Superior temporal gyrus (tissue), 1 donor: ENCODE measurements at regions not wholly inside any gene's neighbourhood (a gene's known extent, or its start where the extent isn't known, plus 50 kb on each side); places are given as distances from the start of the nearest gene placed in this dataset.
"Not testable (repeated sequence)": the region's sequence is repeated elsewhere in the genome, so short reads cannot be mapped to it uniquely, and the experiment has no call there.

Experiments used
- DNase-seq: peaks from one replicate; pipeline ENCODE4 v3.0.0-alpha.2; 2016; ENCODE audit errors: extremely low spot score

DNA sequence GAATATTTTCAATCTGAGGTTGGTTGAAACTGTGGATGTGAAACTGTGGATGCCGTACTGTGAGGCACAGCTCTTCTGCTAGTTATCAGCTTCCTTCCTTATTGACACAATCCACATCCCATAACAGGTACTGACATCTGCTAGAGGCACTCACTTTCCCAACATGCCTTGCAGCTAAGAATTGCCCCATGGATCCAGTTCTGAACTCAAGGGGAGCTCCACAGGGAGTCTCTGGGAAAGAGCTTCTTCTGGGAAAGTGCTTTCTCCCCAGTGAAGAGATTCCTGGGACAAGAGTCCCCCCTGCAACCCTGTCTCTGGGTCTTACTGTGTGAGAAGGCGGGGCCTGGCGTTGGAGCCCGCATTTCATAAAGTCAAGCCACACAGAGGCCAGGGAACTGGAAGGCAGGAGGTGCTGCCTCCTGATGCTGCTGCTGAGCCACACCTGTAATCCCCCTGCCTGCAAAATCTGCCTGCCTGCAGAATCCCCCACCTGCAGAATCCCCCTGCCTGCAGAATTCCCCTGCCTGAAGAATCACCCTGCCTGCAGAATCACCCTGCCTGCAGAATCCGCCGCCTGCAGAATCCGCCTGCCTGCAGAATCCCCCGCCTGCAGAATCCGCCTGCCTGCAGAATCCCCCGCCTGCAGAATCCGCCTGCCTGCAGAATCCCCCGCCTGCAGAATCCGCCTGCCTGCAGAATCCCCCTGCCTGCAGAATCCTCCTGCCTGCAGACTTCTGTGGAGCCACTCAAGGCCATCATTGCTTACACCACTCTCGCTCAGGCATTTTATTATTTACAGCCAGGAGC lies 305.4 kb downstream of the FOXL1 start:
- no peak for DNase-seq

DNA sequence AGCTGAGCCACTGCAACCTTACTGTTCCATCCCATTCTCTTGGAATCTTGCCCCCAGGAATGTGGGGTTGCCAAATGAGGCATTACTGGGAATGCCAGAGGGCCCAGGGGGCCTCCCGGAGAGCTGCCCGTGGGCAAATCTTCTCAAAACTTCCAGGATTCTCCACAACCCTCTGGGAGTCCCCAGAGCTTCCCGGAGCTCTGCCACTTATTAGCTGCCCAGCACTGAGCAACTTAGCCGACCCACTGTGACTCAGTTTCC lies 306.0 kb downstream of the FOXL1 start:
- DNase-seq, result no peak

DNA sequence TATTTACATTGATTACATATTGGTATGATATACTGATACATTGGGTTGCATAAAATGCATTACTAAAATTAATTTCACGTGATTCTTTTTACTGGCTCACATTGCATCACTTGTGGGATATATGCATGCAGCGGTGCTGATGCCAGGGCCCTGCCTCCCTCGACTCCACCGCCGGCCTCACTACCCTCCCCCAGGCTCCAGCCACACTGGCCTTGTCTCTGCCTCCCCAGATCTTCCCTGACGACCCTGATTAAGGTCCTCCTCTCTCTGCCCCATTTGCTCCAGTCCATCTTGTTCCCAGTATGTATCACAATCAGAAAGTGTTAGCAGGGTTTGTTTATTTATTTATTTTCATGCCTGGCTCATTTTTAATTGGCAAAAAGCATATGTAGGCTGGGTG lies 306.8 kb downstream of the FOXL1 start:
- DNase-seq, result no peak

DNA sequence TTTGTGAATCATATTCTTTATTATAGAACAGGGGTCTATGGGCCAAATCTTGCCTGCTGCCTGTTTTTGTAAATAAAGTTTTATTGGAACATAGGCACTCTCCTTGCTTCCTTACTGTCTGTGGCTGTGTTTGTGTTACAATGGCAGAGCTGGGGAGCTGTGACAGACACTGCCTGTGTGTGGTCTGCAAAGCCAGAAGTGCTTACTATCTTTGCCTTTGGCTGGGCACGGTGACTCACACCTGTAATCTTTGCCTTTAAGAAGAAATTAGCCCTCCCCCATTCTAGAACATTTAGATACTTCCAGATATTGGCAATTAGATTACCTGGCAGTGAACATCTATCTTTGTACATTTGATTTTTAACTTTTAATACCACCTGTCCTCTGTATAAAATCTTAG lies 308.3 kb downstream of the FOXL1 start:
- no peak for DNase-seq

DNA sequence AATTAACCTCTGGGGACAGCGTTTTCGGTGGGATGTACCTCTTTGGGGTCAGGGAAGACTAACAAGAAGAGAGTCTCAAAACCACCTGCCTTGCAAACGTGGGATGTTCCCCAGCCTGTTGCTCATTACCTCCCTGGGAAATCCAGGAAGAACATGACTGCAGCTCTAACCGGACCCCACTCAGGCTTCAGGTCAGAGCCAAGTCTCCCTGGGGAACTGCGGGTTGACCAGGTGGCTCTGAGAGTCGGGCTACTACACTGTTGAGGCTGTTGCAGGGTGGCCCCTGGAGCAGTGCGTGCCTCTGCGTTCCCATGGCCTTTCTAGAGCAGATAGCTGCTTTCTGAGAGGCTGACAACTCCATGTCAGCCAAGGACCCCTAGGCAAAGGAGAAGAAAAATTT lies 309.1 kb downstream of the FOXL1 start:
- no peak for DNase-seq

DNA sequence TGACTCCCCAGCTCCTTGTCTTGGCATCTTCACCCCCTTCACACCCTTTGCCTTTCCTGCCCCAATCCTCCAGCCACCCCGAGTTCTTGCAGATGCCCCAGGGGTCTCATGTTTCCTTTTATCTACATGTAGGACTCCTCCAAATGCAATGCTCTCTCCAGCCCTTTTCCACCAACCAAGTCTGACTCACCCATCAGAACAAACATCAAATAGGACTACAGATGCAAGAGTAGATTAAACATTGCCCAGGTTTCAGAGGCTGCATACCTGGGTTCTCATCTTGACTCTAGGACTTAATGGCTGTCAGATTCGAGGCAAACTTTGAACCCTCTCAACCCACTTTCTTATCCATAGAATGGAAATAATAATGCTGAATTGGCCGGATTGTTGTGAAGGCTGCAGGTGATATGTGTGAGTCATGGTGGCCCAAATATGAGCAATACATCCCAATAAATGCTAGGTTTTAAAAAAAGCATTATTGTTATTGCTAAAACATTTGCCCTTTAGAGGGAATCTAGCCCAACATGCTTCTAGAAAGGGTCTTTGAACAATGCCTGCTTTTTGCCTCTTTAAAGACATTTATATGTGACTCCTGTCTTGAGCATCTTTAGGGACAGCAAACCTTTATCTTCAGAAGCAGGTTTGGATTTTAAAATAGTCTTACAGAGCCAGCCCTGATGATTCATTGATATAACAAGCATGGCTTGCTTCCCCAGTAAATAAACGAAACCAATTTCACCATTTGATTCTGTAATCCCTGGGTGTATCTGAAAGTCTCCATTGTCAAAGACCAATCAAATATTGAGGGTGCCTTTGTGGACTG lies 310.1 kb downstream of the FOXL1 start:
- no peak for DNase-seq

DNA sequence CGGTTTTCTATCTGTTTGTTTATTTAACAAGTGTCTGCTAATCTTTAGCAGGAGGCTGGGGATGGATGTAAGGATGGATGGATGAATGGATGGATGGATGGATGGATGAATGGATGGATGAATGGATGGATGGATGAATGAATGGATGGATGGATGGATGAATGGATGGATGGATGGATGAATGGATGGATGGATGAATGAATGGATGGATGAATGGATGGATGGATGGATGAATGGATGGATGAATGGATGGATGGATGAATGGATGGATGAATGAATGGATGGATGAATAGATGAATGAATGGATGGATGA lies 310.7 kb downstream of the FOXL1 start:
- not testable (repeated sequence) for DNase-seq

DNA sequence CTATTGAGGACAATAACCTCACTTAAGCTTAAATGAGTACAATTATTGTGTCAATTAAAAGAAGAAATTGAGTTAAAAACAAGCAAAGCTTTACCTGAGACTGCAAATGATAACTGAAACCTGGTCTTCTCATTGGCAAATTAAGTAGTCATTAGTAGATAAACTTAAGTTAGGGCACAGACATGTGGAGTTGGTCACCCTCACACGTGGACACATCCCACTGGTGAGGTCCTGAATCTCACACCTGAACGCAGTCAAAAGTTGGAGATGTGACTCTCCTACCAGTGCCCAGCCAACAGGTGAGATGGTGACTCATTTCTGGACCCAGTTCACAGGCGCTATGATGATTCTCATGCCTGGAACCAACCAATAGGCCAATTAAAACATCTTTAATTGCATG lies 311.6 kb downstream of the FOXL1 start:
- DNase-seq, result no peak

DNA sequence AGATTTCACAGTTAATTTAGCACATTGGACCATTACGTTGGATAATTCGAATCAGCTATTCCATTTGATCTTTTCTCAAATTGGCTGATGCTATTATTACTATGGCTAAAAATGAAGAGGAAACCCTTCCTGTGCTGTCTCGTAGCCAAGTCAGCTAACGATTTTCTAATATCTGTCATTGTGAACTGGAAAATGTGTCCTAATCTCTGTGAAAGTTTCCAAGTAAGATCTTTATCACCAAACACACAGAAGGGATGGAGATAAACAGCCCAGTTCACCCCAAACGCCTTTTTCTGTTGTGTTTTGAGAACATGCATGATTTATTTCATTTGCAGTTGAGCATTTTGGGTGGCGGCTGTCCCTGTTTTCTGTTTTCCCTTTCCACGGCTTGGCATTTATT lies 312.8 kb downstream of the FOXL1 start:
- no peak for DNase-seq

DNA sequence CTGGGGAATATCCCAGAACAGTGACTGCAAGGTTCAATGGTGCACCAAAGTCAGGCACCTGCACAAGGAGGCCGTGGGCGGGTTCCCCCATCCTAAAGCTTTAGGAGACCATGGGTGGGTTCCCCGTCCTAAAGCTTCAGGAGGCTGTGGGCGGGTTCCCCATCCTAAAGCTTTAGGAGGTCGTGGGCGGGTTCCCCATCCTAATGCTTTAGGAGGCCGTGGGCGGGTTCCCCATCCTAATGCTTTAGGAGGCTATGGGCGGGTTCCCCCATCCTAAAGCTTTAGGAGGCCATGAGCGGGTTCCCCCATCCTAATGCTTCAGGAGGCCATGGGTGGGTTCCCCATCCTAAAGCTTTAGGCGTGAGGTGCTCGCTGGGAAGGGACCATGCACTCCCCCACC lies 313.3 kb downstream of the FOXL1 start:
- DNase-seq, result no peak

DNA sequence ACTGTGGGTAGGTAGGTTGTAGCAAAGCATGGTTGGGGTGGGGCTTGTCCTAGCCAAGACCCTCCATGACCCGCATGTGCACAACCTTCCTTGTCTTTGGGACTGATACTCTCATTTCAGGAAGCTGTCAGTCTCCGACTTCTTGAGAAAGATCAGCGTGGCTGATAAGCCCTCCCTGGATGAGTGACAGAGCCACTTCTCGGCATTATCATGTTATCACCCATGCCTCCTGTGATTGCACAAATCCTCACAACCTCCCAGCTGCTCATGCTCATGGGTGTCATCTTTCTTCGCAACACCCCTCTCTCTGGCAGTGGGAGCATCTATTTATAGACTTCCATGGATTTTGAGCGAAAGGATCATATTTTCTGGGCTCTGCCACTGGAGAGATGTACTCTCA lies 314.2 kb downstream of the FOXL1 start:
- no peak for DNase-seq

DNA sequence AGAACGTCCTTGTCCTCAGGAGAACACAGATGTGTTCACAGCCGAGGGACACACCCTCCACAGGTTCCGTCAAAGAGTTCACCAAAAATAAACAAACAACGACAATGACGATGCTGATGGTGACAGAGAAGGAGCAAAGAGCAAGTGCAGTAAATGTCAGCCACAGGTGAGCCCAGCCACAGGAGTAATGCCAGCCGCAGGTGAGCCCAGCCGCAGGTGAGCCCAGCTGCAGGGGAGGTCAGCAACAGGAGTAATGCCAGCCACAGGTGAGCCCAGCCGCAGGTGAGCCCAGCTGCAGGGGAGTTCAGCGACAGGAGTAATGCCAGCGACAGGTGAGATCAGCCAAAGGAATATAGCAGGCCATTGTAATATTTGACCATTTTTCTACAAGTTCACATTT lies 315.2 kb downstream of the FOXL1 start:
- no peak for DNase-seq

DNA sequence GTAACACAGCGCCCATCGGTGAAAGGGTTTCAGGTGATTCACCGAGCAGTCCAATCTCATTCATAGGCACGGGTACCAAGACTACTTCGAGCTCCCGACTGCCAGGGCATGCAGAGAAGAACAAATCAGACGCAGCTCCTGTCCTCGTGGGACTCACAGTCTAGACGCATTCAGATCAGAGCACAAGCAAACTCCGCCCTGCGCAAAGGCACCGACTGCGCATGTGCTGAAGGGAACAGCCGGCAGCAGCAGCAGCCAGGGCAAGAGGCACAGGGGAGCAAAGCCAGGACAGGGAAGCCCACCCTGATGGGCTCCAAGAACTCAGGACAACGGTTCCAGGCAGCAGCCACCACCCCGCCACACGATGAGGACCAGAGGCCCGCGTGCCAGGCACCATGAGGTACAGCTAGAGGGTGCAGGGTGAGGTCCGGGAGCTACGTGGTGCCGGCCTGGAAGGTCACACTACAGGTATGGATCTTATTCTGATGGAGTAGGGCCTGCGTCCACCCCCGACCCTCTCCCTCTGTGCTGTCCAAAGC lies 315.7 kb downstream of the FOXL1 start:
- DNase-seq, result no peak

DNA sequence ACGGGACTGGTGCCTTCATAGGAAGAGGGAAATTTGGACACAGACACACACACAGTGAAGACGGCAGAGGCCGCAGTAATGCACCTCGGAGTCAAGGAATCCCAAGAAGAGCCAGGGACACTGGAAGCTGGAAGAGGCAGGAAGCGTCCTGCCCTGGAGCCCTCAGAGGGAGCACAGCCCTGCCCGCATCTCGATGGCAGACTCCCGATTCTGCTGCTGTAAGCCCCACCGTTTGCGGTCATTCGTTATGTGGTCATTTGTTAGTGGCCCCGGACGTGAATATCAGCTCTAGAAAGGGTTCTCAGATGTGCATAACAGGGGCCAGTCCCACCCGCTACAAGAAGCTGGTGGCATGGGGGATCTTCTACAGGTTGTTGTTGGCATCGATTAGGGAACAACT lies 316.6 kb downstream of the FOXL1 start:
- no peak for DNase-seq

DNA sequence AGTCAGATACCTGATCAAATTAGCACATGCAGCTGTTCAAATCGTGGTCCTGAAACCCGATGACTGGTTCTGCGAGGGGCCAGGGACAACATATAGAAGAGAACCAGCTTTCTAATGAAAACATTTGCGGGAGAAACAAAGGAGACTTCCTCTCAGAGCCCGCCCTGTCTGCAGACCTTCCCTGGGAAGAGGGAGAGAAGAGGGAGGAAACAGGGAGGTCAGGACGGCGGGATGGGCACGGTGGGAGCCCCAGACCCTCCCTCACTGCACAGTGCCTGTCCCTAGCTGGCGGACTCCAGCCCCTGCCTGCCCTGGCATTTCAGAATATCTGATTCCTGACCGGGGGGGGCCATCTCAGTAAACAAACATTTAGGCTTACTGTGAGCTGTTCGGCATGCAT lies 317.3 kb downstream of the FOXL1 start:
- DNase-seq, result no peak

DNA sequence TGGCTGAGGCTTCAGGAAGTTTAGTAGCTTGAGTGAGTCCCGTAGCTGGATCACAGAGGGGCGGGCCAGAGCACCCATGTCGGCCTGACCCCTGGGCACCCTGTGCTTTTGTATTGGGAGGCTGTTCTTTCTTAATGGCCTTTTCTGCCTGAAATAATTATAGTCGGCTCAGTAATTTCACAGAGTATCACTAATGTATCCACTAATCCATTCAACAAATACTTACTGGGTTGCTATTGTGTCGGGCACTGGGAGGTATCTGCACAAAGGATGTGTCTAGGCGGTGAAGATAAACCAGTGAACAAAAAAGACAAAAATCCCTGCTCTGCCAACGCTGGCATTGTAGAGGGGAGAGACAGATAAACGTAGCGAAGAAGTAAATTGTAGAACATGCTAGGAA lies 318.6 kb downstream of the FOXL1 start:
- DNase-seq, result no peak

DNA sequence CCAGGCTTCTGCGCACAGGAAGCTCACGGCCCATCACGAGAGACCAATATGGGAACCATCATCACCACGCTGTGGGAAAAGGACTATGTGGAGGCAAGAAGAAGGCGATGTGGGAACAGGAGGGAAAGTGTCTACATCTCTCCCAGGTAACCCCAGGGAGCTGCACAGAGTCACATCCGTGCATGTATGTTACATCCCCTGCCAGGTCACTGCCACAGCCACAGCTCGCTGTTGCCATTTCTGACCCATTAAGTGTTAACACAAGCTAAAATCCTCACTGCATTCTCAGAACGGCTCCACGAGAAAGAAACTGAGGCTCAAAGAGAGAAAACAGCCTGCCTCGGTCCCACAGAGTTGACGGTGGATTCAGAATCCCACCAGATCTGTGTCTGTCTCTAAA lies 319.1 kb downstream of the FOXL1 start:
- no peak for DNase-seq

DNA sequence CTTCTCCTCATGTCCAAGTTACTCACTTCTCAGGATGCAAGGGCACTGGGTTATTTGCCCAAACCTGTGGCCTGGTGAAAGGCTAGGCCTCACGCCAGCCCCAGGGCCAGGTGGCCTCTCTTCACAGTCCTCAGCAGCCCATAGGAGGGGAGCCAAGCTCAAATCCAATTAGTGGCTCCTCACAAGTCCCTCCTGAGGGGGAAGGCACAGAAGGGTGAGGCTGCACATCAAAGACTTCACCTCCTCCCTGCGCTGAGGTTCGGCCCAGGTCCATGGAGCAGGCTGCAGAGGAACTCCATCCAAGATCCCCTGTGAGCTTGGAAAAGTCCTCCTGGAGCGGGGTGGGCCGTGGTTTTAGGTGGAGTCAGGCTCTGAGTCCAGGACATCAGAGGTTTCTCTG lies 320.0 kb downstream of the FOXL1 start:
- no peak for DNase-seq

DNA sequence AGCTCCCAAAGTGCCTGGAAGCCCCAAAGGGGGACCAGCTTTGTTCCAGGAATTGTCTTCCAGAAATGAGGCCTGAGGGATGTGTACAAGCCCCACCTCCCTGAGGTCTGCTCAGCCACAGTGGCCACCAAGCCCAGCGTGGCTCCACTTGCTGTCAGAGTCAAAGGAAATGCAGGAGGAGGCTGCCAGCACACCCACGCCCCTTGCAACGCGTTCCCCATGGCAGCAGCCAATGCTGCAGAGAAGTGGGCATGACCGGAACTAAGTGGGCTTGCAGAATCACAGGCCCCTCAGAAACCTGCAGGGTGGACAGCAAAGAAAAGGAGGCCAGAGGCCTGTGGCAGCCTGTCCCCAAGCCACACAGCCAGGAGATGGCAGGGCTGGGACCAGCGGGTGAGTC lies 320.8 kb downstream of the FOXL1 start:
- DNase-seq, result no peak

DNA sequence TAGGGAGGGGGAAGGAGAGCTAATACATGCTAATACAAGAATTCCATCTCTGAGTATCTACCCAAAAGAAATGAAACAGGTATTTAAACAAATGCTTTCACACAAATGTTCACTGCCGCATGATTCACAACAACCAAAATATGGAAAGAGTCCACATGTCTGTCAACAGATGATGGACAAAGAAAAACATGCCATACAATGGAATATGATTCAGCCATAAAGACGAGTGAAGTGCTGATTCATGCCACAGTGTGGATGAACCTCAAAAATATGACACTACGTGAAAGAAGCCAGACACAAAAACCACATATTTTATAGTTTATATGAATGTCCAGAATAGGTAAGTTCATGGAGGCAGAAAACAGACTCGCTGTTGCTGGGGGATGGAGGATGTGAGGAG lies 321.4 kb downstream of the FOXL1 start:
- DNase-seq, result no peak

DNA sequence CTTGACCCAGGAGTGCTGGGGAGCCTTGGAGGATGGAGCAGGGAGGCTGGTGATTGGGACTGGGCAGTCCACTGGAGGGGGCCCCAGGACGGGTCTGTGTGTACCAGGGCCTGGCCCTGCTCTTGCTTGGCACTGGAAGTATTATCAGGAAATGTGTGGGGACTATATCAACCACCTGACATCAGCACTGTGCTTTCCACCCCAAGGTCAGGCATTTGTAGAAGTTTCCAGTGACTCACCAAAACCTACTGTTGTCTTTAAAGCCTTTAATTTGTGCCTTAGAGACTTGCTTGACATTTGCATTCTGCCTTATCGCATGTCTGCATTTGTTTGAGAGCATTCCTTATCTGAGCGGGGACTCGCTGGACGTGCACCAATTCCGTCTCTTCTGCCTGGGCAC lies 323.1 kb downstream of the FOXL1 start:
- no peak for DNase-seq

DNA sequence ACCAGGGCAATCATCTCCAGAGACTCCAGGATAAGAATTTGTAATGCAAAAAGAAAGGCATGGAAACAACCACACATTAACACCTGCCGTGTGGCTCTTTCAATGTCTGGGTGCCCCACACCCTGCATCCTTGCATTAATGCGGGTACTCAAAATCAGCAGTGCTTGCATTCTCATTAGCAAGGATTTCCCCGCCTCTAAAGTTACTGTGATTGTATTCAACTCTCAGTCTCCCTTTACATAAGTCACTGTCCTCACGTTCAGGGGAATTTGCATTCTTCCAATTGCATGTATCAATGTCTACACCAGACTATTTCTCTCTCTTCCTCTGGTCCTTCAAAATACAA lies 324.3 kb downstream of the FOXL1 start:
- no peak for DNase-seq

DNA sequence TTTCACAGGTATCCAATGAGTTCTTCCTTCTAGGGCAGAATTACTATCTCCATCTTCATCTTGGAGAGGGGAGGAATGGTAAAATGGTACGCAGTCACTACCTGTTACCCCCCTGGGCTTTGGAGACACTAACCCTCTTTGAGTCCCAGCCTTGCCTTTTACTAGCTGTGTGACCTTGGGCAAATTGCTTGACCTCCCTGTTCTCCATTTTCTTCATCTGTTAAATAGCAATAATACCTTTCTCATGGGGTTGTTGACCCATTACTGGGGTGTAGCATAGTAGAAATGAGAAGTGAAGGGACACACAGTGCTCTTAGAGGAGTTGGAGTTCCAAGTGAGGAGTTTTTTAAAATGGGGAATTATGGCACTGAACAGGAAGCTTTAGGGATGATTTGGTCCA lies 324.7 kb downstream of the FOXL1 start:
- no peak for DNase-seq

DNA sequence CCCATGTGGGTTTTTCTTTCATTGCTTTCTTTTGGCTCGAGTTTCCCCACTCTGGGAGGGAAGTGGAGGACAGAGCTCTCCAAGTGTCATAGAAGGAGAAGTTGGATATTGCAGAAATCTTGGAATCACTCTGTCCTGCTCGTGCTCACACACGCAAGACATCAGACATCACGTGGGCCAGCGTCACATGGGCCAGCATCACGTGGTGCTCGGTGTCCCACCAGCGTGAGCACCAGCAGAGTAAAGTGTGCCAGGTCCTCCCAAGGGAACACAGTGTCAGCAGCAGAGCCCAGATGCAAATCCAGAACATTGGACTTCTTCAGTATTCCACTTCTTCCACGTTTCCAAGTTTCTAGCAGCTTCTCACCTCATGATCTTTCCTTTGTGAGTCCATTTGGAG lies 327.0 kb downstream of the FOXL1 start:
- DNase-seq, result no peak
